Lung microvascular endothelial cell (primary cell): ENCODE measurements at regions not wholly inside any gene's neighbourhood (a gene's known extent, or its start where the extent isn't known, plus 50 kb on each side); places are given as distances from the start of the nearest gene placed in this dataset.

ENCODE experiments used
- DNase-seq, 2 donors: peaks; one replicate each; pipeline versions ENCODE4 v3.0.0 to v3.0.0-alpha.2; 2010; ENCODE audit warnings: low read depth in 2 of 2

DNA sequence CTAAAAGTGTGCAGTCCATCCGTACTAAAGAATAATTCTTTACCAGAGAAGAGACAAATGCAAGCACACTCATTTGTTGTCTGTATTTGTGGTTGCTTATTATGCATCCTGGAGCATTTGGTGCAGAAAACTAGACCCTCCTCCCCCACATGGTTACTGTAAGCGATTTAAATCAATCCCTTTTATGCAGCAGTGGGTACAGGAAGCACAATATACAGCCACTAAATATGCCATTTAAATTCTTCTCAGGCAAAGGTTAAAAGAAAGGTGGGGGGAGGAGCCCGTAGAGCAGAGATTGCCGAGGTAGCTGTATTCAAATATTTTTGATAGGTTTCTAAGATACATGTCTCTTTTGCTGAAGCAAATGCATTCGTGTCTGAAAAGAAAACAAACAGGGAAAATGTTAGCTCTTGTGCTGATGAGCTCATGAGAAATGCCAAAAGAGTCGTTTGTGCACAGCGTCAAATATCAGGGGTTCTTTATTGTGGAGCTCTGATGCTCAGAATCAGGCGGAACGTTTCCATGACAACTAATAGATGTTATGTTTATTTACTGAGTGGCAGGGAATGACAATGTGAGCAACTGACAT lies 131.3 kb upstream of the NPVF start:
- peak in 1 of 2 donors; percentile 4 for DNase-seq

DNA sequence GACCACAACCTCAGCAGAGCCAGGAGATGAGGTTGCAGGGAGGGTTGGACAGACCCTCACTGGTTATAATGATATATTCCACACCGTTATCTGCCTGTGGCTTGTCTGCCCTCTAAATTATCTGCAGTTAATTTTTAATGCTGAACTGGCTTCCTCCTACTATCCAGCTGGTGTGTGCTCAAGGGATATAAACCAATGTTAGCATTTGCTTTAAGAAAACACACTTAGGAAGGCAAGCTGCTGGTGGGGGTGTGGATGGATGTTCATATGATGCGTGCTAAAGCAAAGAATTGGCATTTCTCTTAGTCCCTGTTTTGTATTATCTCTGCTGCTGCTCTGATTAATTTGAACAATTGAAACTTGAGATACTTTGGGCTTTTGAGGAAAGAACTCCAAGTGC lies 132.2 kb upstream of the NPVF start:
- no peak for DNase-seq

DNA sequence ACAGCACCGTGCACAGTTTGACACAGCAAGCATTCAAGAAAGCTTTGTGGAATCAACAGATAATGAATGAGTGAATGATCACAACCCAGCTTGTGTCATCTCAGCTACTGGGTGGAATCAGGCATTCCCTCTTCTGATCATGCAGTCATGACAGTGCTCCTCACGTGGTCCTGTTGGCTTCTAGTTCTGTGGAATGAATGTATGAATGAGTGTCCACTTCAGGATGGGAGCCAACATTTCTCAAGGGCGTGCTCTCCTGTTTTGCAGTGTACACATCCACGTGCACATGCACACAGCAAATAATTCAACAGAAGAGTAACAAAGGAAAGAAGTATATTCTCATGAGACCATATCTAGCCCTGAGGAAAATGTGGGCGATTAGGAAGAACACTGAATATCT lies 133.1 kb upstream of the NPVF start:
- no peak for DNase-seq

DNA sequence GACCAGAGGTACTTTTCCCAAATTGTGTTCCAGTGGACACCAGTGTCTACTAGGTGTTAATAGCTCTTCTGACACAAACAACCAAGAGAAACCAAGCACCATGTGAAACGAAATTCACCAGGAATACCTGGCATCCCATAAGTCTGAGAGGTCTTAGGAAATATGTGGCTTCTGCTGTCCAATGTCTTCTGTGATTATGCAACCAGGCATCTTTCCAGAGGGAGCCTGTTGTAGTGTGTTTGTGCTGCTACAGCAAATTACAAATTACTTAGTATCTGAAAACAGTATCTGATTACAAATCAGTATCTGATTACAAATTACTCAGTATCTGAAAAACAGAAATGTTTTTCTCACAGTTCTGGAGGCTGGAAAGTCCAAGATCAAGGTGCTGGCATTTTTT lies 133.6 kb upstream of the NPVF start:
- DNase-seq: no peak

DNA sequence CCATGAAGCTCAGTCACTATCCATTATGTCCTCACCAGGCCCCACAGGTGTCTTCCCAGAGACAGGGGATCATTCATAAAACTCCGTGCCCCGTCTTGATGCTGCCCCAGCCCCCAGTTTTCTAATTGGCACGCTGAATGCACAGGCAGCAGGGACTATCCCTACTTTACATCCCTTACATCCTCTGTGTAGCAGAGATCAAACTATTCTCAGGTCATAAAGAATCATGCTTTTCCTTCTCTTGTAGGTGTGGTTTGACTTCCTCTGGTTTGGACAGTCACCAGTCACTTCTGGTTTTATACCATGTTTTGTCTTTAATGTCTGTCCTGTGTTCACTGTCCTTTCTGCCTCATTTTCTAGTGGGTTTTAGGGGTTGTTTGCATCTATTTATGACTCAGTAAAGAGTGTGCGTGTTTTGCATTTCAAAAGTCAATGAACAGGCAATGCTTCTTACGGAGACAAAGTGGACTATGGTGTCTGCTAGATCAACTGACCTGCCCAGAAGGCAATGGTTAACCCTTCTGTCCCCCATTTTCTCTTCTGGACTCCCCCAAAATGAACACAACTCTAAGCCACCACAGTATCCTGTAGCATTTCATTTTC lies 140.4 kb upstream of the NPVF start:
- no peak for DNase-seq

DNA sequence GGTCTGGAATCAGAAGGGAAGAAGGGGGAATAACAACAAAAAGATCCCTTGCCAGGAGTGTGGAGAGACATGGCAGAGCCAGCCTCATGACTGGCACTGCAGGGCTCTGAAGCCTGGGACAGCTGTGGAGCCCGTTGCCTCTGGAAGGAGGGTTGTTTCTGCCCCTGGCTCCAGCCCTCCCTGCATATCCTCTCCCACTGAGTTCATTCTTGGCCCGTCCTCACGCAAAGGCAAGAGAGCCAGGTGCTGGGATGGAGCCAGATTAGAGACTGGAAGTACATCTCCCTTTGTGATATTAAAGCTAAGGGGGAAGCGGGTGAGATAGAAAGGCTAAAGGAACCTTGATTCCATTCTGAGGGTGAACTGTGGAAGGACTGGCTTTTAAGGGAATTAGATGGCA lies 141.5 kb upstream of the NPVF start:
- no peak for DNase-seq

DNA sequence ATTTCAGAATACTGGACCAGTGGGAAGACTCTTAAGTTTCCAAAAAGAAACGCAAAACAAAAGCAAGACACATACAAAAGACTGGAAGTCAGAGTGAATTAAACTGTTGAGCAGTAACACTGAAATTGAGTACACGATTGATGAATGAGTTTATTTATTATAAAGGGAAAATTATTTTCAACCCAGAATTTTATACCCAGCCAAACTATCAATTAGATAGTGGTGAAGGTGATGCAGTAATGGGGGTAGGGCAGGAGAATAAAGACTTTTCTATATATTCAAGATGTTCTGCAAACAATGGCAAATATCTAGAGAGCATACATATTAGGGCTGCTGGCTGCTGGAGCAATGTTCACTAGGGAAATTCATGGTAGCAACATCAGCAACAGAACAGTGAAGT lies 143.7 kb upstream of the NPVF start:
- no peak for DNase-seq

DNA sequence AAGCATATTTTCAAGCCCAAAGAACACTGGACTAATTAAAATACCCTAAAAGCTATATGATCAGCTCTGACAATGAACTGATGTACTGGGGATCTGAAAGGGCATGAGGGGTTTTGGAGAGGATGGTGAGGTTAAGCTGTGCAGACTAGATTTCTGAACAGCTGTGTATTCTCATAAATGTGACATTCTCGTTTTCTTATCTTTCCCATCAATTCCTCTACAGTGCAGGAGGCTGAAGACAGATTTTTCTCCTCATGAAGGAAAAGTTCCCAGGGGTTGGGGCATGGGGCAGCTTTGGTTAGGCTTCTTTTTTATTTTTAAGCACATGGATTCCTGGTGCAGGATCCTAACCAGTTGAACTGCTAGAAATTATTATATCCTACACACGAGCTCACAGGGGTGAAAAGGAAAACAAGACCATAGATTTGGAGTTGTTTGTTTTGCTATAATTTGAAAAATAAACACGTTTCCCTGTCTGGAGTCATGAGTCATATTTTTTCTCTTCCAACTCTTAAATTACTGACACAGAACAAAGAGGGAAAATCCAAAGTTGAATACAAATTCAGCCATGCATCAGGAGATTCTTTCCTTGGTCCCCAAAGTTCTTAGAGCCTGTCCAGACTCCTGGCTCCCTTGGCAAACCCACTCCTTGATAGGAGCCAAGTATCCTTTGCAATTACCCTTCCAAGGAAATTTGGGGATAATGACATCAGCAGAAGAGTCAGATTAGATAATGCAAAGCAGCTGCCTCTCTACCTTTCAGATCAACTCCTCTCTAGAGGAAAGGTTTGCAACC lies 147.7 kb upstream of the NPVF start:
- DNase-seq: no peak

DNA sequence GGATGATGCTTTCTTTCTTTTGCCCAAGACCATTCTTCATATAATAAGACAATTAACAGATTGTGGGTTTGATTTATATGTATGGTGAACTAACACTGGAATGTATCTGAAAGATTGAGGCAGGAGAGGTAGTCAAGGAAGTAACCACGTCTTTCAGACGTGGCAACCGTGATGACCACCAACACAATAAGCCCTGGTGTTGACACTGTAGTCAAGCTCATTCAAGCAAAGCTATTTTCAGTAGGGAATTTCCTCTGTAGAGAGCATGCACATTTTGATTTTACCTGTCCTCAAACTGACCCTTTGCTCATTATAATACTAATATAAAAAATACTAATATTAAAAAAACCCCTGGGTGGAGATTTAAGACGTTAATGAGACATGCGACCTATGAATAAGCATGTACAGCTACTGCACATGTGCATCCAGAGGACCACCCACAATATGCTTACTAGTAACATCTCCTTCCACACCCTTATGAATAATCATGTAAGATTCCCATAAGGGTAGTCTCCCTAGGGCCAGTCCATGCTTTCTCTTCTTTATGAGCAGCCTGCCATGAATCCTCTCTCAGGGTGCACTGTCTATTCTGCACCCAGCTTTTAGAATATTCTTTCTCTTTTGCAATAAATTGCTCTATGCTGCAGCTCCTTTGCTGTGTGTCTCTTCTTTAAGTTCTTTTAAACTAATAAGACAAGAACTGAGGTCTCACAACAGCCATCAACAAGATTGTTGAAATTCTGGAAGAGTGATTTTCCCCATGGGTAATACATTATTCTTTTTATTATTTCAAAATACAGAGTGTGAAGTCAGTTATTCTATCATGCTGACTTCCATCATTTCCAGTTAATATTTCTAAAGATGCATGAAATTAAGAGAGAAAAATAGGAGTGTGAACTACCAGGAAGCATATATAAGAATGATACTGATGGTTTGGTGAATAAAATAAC lies 151.3 kb upstream of the NPVF start:
- DNase-seq: no peak

DNA sequence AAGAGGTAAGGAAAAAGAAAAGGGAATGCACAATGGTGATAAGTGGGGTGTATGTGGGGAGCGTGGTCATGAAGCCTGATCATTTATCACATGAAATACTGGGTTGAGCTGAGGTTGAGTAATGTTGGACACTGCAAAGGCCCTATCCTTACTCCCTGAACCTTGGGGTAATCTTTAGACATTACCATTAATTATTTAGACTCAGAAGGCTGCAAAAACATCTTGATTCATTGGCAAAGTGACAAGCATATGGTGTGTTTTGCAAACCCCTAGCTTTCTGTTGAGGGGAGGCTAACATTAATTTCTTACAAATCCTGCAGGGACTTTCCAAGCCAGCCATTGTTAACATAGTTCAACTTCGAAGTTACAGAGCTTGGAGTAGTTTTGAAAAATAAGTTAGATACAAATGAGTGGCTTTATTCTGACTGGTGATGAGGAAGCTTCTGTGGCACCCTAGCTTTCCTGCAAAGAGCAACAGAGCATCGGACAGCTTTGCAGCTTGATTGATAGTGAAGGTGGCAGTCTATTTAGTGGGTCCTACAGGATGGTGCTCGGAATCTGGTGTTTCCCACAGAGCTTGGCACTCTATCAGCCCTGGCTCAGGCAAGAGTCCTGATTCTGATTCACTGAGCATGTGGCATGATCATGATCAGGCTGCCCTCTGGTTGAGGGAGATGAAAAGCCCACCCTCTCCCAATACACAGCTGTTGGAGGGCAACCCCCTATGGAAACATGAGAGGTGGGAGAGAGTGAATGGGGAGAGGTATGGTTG lies 153.7 kb upstream of the NPVF start:
- DNase-seq: no peak

DNA sequence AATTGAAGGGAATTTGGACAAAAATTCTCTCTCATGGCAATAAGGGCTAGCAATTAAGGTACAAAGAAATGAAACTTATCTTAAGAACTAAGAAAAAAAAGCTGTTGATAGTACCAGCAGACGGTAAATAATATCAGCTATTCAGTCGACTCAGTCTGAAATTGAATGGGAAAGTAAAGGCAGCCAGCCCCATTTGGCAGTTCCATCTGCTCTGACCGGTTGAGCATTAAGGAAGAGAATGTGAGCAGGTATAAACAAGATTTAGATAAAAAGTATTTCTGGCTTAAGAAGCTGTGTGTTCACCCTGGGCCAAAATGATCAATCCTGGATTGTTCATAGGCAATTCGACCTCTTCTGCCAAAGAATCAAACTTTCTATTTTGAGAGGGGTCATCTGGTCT lies 154.6 kb upstream of the NPVF start:
- no peak for DNase-seq

DNA sequence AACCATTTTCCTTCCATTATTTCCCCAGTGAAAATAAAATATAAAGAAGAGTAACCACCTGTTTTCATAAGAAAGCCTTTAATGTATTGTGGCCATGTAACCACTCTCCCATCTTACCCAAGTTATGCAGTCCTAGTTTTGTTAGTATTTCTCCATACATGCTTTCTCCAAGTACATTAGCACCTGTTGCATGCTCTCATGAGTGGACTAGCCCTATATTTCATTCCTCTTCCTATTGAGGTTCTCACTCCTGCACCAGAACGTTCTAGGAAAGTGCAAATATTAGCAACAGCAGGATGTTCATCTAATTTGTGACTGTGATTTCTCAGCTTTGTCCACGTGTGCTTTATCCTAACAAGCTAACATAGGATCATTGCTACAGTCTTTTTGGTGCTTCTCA lies 155.1 kb upstream of the NPVF start:
- no peak for DNase-seq

DNA sequence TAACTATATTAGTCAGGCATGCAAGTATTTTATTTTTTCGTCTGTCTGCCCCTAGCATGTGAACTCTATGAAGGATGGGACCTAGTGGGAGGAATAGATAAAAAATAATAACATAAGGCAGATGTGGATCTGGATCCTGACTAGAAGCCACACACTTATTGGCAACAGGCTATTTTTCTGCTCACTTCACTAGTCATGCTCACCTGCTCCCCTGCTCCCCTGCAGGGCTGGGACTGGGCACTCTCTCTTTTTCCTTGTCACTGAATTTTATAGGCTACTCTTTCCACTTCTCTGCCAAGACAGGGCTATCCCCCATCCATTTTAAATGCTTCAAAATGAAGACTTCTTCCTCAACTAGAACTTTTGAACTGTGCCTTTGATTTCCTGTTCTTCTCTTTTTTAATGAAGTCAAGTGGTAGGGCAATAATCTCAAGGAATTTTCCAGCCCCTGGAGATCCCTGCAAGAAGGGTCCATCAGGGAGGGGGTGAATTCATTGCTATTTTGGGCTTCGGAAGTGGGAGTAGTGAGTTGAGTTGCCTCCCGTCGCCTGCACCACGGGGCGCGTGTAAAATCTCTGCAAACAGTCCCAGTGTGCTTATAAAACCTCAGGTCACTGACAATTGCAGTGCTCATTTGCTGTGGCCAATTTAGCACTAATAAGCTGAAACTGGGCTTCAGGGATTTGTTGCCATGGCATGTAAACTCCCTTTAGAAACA lies 156.7 kb upstream of the NPVF start:
- DNase-seq: no peak

DNA sequence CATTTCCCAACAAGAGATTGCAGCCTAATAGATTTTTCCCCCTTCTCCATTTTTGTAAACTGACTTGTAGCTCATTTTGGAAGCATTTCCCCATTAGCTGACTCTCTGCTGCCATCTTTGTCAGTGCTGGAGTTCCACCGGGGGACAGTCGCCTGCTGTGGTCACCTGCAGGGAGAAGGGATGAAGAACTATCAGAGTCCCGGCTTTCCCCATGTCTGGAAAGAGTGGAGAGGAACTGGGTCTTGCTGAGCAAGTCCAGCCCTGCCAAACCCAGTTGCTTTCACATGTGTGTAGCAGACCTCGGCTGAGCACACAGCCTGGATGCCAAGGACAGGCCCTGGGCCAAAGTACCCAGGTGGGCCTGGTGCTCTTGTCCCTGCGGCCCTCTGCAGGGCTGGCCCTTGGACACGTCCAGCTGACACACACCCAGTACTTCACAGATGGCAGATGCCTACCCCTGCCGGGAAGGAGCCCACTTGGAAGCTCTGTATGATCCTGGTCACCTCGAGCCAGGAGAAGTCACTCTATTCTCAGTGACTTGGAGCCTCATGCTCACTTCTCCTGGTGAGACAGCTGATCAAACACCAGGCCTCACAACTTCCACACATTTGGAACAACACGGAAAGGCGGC lies 157.3 kb upstream of the NPVF start:
- DNase-seq: no peak

DNA sequence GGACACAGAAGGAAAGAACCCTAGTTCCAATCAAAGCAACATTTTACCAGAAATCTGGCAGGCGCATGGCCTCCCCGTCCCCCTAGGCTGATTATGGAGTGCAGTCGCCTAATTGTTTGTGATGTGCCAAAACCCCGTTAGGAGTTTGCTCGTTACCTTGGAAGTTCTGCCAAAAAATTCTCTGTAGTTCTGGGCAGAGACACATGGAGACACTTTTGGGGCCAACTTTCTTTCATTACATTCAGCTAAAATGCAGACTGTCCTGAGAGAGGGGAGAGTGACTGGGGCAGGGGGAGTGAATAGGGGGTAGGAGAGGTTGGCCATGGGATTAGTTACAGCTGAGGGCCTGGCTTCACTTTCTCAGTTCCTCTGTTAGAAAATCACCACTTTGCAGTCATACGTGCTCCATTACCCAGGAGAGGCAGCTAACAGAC lies 158.0 kb upstream of the NPVF start:
- DNase-seq: no peak

DNA sequence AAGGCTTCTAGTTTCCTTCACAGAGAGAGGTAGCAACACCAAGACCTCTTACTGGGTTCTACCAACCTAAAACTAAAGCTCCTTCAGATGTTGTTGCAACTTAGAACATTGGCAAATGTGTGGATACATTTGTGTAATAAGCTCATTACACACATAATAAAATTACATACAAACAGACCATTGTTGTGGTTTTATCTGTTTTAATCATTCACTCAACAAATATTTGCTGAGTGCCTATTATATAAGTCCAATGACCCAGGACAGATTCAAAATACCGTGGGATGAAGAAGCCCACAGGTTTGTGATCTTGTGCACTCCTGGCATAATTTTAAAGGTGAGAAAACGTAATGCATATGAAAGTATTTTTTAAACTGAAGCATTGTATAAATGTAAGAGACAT lies 160.4 kb upstream of the NPVF start:
- no peak for DNase-seq

DNA sequence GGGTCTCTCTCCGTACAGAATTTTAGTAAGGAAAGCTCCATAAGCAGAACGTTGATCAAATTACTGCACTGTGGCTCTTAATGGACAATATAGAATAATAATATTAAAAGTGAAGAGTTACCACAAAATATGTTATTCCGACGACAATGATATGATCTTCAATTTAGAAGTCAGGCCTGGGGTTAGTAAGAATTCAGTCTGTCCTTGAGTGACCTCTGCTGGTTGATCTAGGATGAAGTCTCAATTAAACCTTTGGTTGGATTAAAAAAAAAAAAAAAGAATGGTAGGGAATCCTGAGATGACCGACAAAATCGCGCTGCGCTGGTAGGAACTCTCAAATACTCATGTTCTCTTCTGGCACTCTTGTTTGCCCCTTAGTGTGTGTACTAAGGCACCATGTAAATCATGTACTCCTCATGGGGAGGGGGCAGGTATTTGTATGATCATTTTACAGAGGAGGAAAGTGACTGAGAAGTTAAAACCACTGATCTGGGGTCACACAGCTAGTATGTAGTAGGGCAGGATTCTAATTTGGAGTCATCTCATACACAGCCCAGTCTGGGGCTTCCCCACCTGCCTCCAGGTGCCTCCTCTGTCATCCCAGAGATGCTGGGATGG lies 161.3 kb upstream of the NPVF start:
- peak; percentile 27 to 58 for DNase-seq

DNA sequence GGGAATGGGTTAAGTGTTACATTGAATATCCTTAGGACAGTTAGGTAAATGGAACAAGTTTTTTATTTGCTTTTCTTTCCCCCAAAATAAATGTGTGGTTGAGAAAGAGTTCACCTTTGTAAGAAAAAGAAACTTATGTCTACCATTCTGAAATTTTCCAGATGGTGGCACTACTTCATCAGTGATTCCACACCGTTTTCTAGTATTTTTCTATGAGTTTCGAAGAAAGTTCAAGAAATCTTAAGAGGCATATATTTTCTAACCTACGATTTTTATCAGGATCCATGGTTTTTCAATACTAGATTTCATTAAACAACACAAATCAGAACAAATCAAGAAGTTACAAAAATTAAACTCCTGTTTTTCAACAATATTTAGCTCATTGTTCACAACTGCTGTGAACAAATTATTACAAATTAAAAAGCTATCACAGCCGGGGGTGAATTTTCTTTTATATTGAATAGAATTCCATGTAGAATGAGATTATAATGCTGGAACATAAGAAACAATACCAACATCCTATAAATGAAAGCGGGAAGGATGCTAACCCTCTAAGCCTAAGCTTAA lies 163.1 kb upstream of the NPVF start:
- peak in 1 of 2 donors; percentile 33 for DNase-seq

DNA sequence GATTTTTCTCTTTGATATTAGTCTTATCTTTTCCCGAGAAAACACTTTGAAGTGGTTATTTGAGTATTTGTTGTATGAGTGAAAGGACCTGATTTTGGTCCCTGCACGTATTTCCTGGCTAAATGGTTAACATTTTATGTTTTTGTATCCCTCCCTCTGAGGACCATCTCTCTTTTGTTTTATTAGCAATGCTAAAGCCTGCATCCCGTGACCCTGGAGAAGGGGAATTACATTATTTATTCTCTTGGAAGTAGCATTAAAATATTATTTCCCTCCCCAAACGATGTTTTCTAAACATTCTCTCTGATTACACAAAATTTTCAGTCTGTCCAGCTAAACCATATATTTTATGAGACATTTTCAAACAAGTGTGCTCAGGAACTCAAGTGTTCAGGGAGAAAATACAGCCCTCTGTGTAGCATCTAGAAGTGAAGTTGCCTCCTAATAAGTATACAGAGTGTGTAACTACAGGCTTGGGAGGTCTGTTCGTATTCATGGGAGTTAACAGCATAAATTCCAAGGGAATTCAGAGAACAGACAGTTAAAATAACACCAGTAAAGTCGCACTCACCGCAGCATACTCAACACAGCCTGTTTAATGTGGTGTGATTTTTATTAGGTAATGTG lies 163.8 kb upstream of the NPVF start:
- no peak for DNase-seq
